HFFc6 (cell line): ENCODE measurements at regions not wholly inside any gene's neighbourhood (a gene's known extent, or its start where the extent isn't known, plus 50 kb on each side); places are given as distances from the start of the nearest gene placed in this dataset.

ENCODE experiments used
- DNase-seq: peaks from one replicate; pipeline ENCODE4 v3.0.0-alpha.2; 2018
- H3K27ac Mint-ChIP-seq: 2 replicates; pipeline ENCODE4 v1.8.0; 2020; ENCODE audit warnings: mild to moderate bottlenecking, mixed read lengths
- H3K27me3 Mint-ChIP-seq: 2 replicates; pipeline ENCODE4 v1.8.0; 2021; ENCODE audit warnings: mild to moderate bottlenecking, moderate library complexity, mixed read lengths; ENCODE audit not compliant: insufficient read depth
- H3K36me3 Mint-ChIP-seq: 2 replicates; pipeline ENCODE4 v1.8.0; 2021; ENCODE audit warnings: low read depth, mixed read lengths
- H3K4me1 Mint-ChIP-seq: 2 replicates; pipeline ENCODE4 v1.8.0; 2020; ENCODE audit warnings: low read depth, mixed read lengths
- H3K4me3 Mint-ChIP-seq: 2 replicates; pipeline ENCODE4 v1.8.0; 2020; ENCODE audit warnings: mild to moderate bottlenecking, moderate library complexity, mixed read lengths
- H3K9me3 Mint-ChIP-seq: 2 replicates; pipeline ENCODE4 v1.8.0; 2020; ENCODE audit warnings: mild to moderate bottlenecking, mixed read lengths
- TF ChIP-seq, protein P1 (sequence below): fragments of 200-600 bp; sonication (generic); IDR thresholded peaks from 2 replicates; pipeline ENCODE4 v1.5.0; 2021; ENCODE audit warnings: antibody characterized with exemption, mild to moderate bottlenecking

DNA sequence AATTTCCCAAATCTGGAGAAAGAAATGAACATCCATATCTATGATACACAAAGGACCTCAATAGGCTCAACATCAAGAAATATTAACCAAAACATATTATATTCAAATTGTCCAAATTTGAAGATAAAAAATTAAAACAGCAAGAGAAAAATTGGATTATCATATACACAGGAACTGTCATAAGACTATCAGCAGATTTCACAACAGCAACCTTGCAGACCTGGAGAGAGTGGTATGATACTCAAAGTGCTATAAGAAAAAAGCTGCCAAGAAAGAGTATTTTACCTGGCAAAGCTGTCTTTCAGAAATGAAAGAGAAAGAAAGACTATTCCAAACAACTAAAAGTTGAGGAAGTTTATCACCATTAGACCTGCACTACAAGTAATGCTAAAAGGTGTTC, 711.9 kb upstream of the RAB6C start:
- no peak for DNase-seq
- TF ChIP-seq, protein P1, sequence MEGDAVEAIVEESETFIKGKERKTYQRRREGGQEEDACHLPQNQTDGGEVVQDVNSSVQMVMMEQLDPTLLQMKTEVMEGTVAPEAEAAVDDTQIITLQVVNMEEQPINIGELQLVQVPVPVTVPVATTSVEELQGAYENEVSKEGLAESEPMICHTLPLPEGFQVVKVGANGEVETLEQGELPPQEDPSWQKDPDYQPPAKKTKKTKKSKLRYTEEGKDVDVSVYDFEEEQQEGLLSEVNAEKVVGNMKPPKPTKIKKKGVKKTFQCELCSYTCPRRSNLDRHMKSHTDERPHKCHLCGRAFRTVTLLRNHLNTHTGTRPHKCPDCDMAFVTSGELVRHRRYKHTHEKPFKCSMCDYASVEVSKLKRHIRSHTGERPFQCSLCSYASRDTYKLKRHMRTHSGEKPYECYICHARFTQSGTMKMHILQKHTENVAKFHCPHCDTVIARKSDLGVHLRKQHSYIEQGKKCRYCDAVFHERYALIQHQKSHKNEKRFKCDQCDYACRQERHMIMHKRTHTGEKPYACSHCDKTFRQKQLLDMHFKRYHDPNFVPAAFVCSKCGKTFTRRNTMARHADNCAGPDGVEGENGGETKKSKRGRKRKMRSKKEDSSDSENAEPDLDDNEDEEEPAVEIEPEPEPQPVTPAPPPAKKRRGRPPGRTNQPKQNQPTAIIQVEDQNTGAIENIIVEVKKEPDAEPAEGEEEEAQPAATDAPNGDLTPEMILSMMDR: no peak

DNA sequence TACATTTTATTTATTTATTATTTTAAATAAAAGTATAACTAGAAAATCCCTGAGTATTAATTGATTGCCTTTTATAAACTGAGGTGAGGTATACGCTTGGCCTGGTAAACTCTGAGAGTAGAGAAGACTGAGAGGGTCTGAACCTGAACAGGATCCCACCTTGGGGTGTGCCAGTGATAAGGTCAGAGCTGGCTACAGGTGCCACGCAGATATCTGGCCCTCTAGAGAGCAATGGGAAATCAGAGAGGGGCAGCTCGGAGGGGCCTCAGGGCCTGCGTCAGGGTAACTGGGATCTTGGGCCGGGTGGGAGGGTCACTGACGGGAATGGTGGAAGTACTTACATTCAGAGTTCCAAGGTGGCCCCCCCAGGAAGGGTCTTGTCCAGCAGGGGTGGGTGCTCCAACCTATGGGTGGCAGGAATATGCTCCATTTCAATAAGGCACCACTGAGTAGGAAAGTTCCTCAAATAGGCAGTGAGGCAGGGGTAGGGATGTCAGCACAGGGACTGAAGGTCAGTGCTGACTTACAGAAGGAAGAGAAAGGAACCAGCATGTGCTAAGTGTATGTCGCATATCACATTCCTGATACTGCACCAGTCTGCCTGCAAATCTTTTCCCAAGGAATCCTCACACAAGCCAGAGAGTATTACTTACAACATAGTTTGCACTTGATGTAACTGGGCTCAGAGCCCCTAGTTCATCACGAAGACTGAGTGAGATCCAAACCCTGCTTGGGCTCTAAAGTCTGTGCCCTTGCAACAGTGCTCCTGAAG, 706.0 kb upstream of the RAB6C start:
- no peak for DNase-seq
- peaks cover 25% of the 10 kb centered on the region for H3K9me3 Mint-ChIP-seq

More for the DNA sequence above, 711.9 kb upstream of the RAB6C start:
- Mint-ChIP-seq H3K4me3 (no peak overlapping the region), H3K4me1 (no peaks in the 10 kb centered on the region), H3K27ac (no peak overlapping the region), H3K36me3 (no peaks in the 10 kb centered on the region), H3K9me3 (peaks cover 48% of the 10 kb centered on the region), H3K27me3 (no peaks in the 10 kb centered on the region; the same call in 1 of the 2 replicates)

DNA sequence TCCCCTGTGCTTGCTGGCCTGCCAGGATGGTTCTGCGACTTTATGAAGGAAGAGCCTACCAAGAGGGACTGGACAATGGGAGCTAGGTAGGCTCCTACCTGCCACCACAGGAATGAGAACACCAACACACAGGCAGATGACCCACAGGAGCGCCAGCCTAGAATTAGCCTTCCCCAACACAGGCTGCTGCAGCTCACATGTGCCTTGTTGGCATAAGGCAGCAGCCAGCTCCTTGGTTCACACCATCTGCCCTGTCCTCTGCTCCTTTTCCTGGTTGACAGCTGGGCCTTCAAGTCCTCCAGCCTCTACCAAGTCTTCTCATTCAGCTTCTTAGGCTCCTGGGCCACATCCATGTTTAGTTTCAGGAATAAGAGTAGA, 705.4 kb upstream of the RAB6C start:
- H3K36me3 Mint-ChIP-seq: no peaks in the 10 kb centered on the region
- H3K27ac Mint-ChIP-seq: no peak overlapping the region
- no peak for DNase-seq
- no peaks in the 10 kb centered on the region for H3K4me1 Mint-ChIP-seq
- H3K4me3 Mint-ChIP-seq: no peak overlapping the region
- TF ChIP-seq, protein P1: no peak
- H3K27me3 Mint-ChIP-seq: peaks cover 3% of the 10 kb centered on the region
- H3K9me3 Mint-ChIP-seq: peaks cover 25% of the 10 kb centered on the region

More for the DNA sequence above, 706.0 kb upstream of the RAB6C start:
- Mint-ChIP-seq H3K27ac (no peak overlapping the region), H3K36me3 (no peaks in the 10 kb centered on the region), H3K4me3 (no peak overlapping the region), H3K4me1 (no peaks in the 10 kb centered on the region), H3K27me3 (peaks cover 3% of the 10 kb centered on the region)
- TF ChIP-seq, protein P1: no peak

DNA sequence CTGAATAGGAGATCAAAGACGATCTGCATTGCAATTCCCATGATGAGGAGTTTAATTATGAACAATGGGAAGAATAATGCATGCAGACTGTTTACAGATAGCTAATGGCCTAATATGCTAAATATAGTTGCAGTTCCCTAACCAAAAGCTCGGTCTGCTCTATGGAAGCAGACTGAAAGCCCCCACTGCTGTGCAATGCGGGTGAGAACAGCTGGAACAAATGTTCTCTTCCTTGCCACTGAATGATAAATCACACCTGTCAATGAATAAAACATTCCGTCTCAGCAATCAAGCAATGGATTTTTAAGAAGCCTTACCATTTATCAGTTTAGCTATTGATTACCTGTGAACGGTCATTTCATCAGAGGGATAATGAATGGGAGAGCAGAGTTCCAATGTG, 704.5 kb upstream of the RAB6C start:
- TF ChIP-seq, protein P1: no peak
- H3K27me3 Mint-ChIP-seq: peaks cover 3% of the 10 kb centered on the region
- H3K9me3 Mint-ChIP-seq: peaks cover 31% of the 10 kb centered on the region

DNA sequence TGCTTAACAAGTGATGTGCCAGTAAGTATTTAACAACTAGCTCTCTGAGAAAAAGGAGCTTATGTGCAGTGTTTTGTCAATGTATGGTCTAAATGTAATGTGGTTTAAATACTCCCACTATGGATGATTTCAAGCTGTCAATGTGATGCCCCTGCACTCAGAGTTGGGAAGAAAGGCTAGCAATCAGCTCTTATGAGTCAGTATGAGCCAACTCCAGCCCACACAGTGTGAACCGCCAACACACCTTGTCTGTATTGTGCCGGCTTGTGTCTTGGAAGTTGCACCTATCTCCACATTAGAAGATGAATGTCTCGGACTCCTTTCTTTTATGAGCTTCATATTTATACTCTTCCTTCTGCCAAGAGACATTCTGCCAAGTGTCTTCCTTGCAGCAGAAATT, 703.8 kb upstream of the RAB6C start:
- H3K36me3 Mint-ChIP-seq: no peaks in the 10 kb centered on the region
- peaks cover 25% of the 10 kb centered on the region for H3K9me3 Mint-ChIP-seq
- H3K4me3 Mint-ChIP-seq: no peak overlapping the region
- H3K27ac Mint-ChIP-seq: no peak overlapping the region
- H3K4me1 Mint-ChIP-seq: no peaks in the 10 kb centered on the region
- DNase-seq: no peak
- H3K27me3 Mint-ChIP-seq: peaks cover 3% of the 10 kb centered on the region
- TF ChIP-seq, protein P1: no peak

More for the DNA sequence above, 704.5 kb upstream of the RAB6C start:
- H3K27ac Mint-ChIP-seq: no peak overlapping the region
- no peaks in the 10 kb centered on the region for H3K4me1 Mint-ChIP-seq
- DNase-seq: no peak
- H3K36me3 Mint-ChIP-seq: no peaks in the 10 kb centered on the region
- no peak overlapping the region for H3K4me3 Mint-ChIP-seq
